ENCODE measurements at regions not wholly inside any gene's neighbourhood (a gene's known extent, or its start where the extent isn't known, plus 50 kb on each side); places are given as distances from the start of the nearest gene placed in this dataset.

DNA sequence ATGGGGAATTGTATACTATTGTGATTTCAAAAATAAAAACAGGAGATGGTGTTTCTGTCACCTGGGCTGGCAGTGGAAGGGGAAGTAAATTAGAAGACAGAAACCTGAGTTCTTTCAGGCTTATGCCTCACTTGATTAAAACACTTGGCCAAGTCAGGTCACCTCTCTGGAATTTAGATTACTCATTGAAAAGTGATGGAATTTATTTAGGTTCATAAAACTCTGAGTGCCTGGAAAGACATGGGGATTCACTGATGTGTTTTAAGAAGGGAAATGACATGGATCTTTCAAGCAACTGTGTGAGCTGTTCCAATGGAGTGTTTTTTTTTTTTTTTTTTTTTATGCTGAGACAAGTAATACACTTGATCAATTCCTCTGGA is 400.1 kb downstream of the TMEM135 start:
- RAD21 ChIA-PET (ENCODE audit: low non-redundant PET in 1 of 2, low total read pairs in 2 of 2, uncharacterized antibody in 2 of 2, unreplicated experiment in 2 of 2) = no interaction called here
- POLR2A ChIA-PET = no interaction called here
- TF ChIP-seq FOSL1 (IDR thresholded peaks at IDR 0.05; ENCODE audit: low read depth) = peak; percentile 20; the same call in 1 of the 2 replicates
- no peak for TF ChIP-seq SIN3A (IDR thresholded peaks at IDR 0.05; ENCODE audit: low read depth)
- peak overlapping the region; percentile 21 for H3K4me2 ChIP-seq (ENCODE audit: low read length)
- ATAC-seq (peak; percentile 36; the same call in 1 of the 2 replicates), DNase-seq (ENCODE audit: low read depth, low spot score) (no peak)
- H3K9ac ChIP-seq (ENCODE audit: low read length) = no peak overlapping the region
- peak overlapping the region; percentile 33 for H2AFZ ChIP-seq (ENCODE audit: low read depth, low read length, poor library complexity, severe bottlenecking)
- H4K20me1 ChIP-seq (ENCODE audit: insufficient read depth) = no peaks in the 10 kb centered on the region
- H3K79me2 ChIP-seq (ENCODE audit: insufficient read depth, low read length) = no peaks in the 10 kb centered on the region
- no peak overlapping the region for H3K27ac ChIP-seq (ENCODE audit: low read depth, low read length)
- no peak overlapping the region for H3K4me3 ChIP-seq (replicated peaks in 1 of 2; ENCODE audit: low read depth in 1 of 2, low read length in 2 of 2)
- H3K27me3 ChIP-seq (ENCODE audit: insufficient read depth, low read length) = no peaks in the 10 kb centered on the region
- no peaks in the 10 kb centered on the region for H3K9me3 ChIP-seq (ENCODE audit: control insufficient read depth in 1 of 2, insufficient read depth in 1 of 2, low read depth in 1 of 2, low read length in 2 of 2)
- peaks cover 0 to 13% of the 10 kb centered on the region in 2 experiments; a peak in 2 of 4 replicates for H3K4me1 ChIP-seq (ENCODE audit: control insufficient read depth in 1 of 2, insufficient read depth in 2 of 2, low read length in 2 of 2)
- H3K36me3 ChIP-seq (ENCODE audit: control insufficient read depth in 1 of 2, insufficient read depth in 2 of 2, low read length in 2 of 2) = no peaks in the 10 kb centered on the region
- CTCF ChIA-PET = no interaction called here
- H3K9me2 ChIP-seq (ENCODE audit: insufficient read depth) = 0 out of 2 replicates have a peak, but pooled peaks cover 3% of the 10 kb centered on the region
- intact Hi-C loops (cut with micrococcal nuclease) = no loop called here
- no TSS peak for BruUV-seq (replicated peaks)

- no peaks in the 10 kb centered on the region for H3K27me3 ChIP-seq (ENCODE audit: insufficient read depth, low read length)
- DNase-seq (ENCODE audit: low read depth, low spot score) = no peak
- intact Hi-C loops (cut with micrococcal nuclease) = no loop called here
- ATAC-seq = no peak
- TF ChIP-seq EZH2phosphoT487 (IDR thresholded peaks at IDR 0.05; ENCODE audit: borderline replicate concordance) (no peak), ELF1 (IDR thresholded peaks at IDR 0.05; ENCODE audit: borderline replicate concordance, low read depth) (no peak)
- peak overlapping the region; percentile 33 for H2AFZ ChIP-seq (ENCODE audit: low read depth, low read length, poor library complexity, severe bottlenecking)
- no peaks in the 10 kb centered on the region for H3K9me3 ChIP-seq (ENCODE audit: control insufficient read depth in 1 of 2, insufficient read depth in 1 of 2, low read depth in 1 of 2, low read length in 2 of 2)
- no peaks in the 10 kb centered on the region for H4K20me1 ChIP-seq (ENCODE audit: insufficient read depth)
- ChIA-PET POLR2A (no interaction called here), RAD21 (ENCODE audit: low non-redundant PET in 1 of 2, low total read pairs in 2 of 2, uncharacterized antibody in 2 of 2, unreplicated experiment in 2 of 2) (no interaction called here), CTCF (interaction anchor here (2.4 kb wide), 1 partner anchor 16 kb away, joined by 8 read pairs; no protein-coding TSS in a partner anchor)
- no peak overlapping the region for H3K9ac ChIP-seq (ENCODE audit: low read length)
- H3K36me3 ChIP-seq (ENCODE audit: control insufficient read depth in 1 of 2, insufficient read depth in 2 of 2, low read length in 2 of 2) = no peaks in the 10 kb centered on the region
- H3K4me3 ChIP-seq (replicated peaks in 1 of 2; ENCODE audit: low read depth in 1 of 2, low read length in 2 of 2) = no peak overlapping the region
- H3K27ac ChIP-seq (ENCODE audit: low read depth, low read length) = no peak overlapping the region
- H3K4me1 ChIP-seq (ENCODE audit: control insufficient read depth in 1 of 2, insufficient read depth in 2 of 2, low read length in 2 of 2) = peaks cover 0 to 13% of the 10 kb centered on the region in 2 experiments; a peak in 2 of 4 replicates
- no TSS peak for BruUV-seq (replicated peaks)
- H3K79me2 ChIP-seq (ENCODE audit: insufficient read depth, low read length) = no peaks in the 10 kb centered on the region
- peak overlapping the region; percentile 21 for H3K4me2 ChIP-seq (ENCODE audit: low read length)
- H3K9me2 ChIP-seq (ENCODE audit: insufficient read depth) = 0 out of 2 replicates have a peak, but pooled peaks cover 3% of the 10 kb centered on the region
These were observed 399.6 kb downstream of the TMEM135 start for GRCh38 chr11:87437133-87437843.

Data from HCT116 (cell line).